Astrocyte (in vitro differentiated cells and primary cell): ENCODE measurements at regions not wholly inside any gene's neighbourhood (a gene's known extent, or its start where the extent isn't known, plus 50 kb on each side); places are given as distances from the start of the nearest gene placed in this dataset.
A peak's percentile ranks its signal among the peaks of the same experiment; 100 is the strongest.

ENCODE experiments used
- DNase-seq: peaks from one replicate; pipeline ENCODE4 v3.0.0-alpha.2; 2010; ENCODE audit warnings: low read depth
- FAIRE-seq: peaks from 2 replicates; lab custom pipeline; 2011; peaks lifted over from hg19 to GRCh38; lab: Jason Lieb, UNC
- H2AFZ ChIP-seq: 2 replicates; pipeline ENCODE4 v1.6.0; 2012; ENCODE audit warnings: low read depth, low read length, inconsistent platforms
- H3K27ac ChIP-seq: 2 replicates; pipeline ENCODE4 v1.5.1; 2011; ENCODE audit warnings: low read depth, low read length, inconsistent platforms
- H3K27me3 ChIP-seq: 2 replicates; pipeline ENCODE4 v1.6.0; 2011; ENCODE audit warnings: low read length, inconsistent platforms; ENCODE audit not compliant: insufficient read depth
- H3K36me3 ChIP-seq: 2 replicates; pipeline ENCODE4 v1.5.1; 2011; ENCODE audit warnings: low read length, inconsistent platforms; ENCODE audit not compliant: insufficient read depth
- H3K4me1 ChIP-seq: 2 replicates; pipeline ENCODE4 v1.5.1; 2011; ENCODE audit warnings: low read length, inconsistent platforms; ENCODE audit not compliant: insufficient read depth
- H3K4me2 ChIP-seq: 2 replicates; pipeline ENCODE4 v1.6.0; 2012; ENCODE audit warnings: low read length, inconsistent platforms
- H3K4me3 ChIP-seq: 2 replicates; pipeline ENCODE4 v1.5.1; 2011; ENCODE audit warnings: low read depth, mild to moderate bottlenecking, low read length, inconsistent platforms; ENCODE audit not compliant: insufficient read depth
- H3K79me2 ChIP-seq: 2 replicates; pipeline ENCODE4 v1.6.0; 2012; ENCODE audit warnings: mild to moderate bottlenecking, low read length, inconsistent platforms; ENCODE audit not compliant: insufficient read depth
- H3K9ac ChIP-seq: 2 replicates; pipeline ENCODE4 v1.6.0; 2012; ENCODE audit warnings: mild to moderate bottlenecking, low read length, inconsistent platforms
- H3K9me3 ChIP-seq: 2 replicates; pipeline ENCODE4 v1.5.1; 2012; ENCODE audit warnings: low read depth, mild to moderate bottlenecking, low read length, inconsistent platforms; ENCODE audit not compliant: insufficient read depth
- H4K20me1 ChIP-seq: 2 replicates; pipeline ENCODE4 v1.6.0; 2012; ENCODE audit warnings: low read length, inconsistent platforms; ENCODE audit not compliant: insufficient read depth
- H3K27ac Mint-ChIP-seq: one replicate; pipeline ENCODE4 v1.8.0; 2021; ENCODE audit warnings: mild to moderate bottlenecking, mixed read lengths; ENCODE audit not compliant: unreplicated experiment
- H3K27me3 Mint-ChIP-seq: one replicate; pipeline ENCODE4 v1.8.0; 2021; ENCODE audit warnings: low read depth, mixed read lengths; ENCODE audit not compliant: unreplicated experiment
- H3K36me3 Mint-ChIP-seq: one replicate; pipeline ENCODE4 v1.8.0; 2021; ENCODE audit warnings: low read depth, mixed read lengths; ENCODE audit not compliant: unreplicated experiment
- H3K4me1 Mint-ChIP-seq: one replicate; pipeline ENCODE4 v1.8.0; 2021; ENCODE audit warnings: low read depth, mixed read lengths; ENCODE audit not compliant: unreplicated experiment
- H3K4me3 Mint-ChIP-seq: one replicate; pipeline ENCODE4 v1.8.0; 2021; ENCODE audit warnings: mild to moderate bottlenecking, moderate library complexity, mixed read lengths; ENCODE audit not compliant: unreplicated experiment
- H3K9me3 Mint-ChIP-seq: one replicate; pipeline ENCODE4 v1.8.0; 2021; ENCODE audit warnings: mild to moderate bottlenecking, mixed read lengths; ENCODE audit not compliant: unreplicated experiment
- CTCF ChIP-seq: IDR thresholded peaks from 2 replicates; pipeline ENCODE4 v1.5.1; 2011; ENCODE audit warnings: low read depth, mild to moderate bottlenecking, inconsistent platforms, low read length, moderate library complexity; ENCODE audit not compliant: insufficient read depth
- EZH2 ChIP-seq: IDR thresholded peaks from 2 replicates; pipeline ENCODE4 v1.6.1; 2012; ENCODE audit warnings: mild to moderate bottlenecking, low read length, inconsistent platforms; ENCODE audit not compliant: insufficient read depth

GRCh38 chr9:82466616-82467260 lies 478.2 kb downstream of the SPATA31D1 start:
- no peaks in the 10 kb centered on the region for H3K4me1 ChIP-seq
- TF ChIP-seq EZH2 (no peak), CTCF (peak; percentile 9)
- H3K4me3 Mint-ChIP-seq = no peak overlapping the region
- no peaks in the 10 kb centered on the region for H3K79me2 ChIP-seq
- no peak overlapping the region for H3K4me2 ChIP-seq
- H3K36me3 ChIP-seq = no peaks in the 10 kb centered on the region
- H3K9ac ChIP-seq = no peak overlapping the region
- H3K4me1 Mint-ChIP-seq = no peaks in the 10 kb centered on the region
- H2AFZ ChIP-seq = no peak overlapping the region
- H3K9me3 ChIP-seq = no peaks in the 10 kb centered on the region
- no peak overlapping the region for H3K27ac Mint-ChIP-seq
- FAIRE-seq (no peak), DNase-seq (no peak)
- H3K27ac ChIP-seq = no peak overlapping the region
- no peaks in the 10 kb centered on the region for H3K9me3 Mint-ChIP-seq
- no peaks in the 10 kb centered on the region for H3K27me3 ChIP-seq
- no peaks in the 10 kb centered on the region for H3K27me3 Mint-ChIP-seq
- H4K20me1 ChIP-seq = no peaks in the 10 kb centered on the region
- H3K4me3 ChIP-seq = no peak overlapping the region
- no peaks in the 10 kb centered on the region for H3K36me3 Mint-ChIP-seq

- Histone ChIP-seq H3K4me2 (no peak overlapping the region), H3K9me3 (no peaks in the 10 kb centered on the region), H4K20me1 (no peaks in the 10 kb centered on the region), H3K4me1 (no peaks in the 10 kb centered on the region), H3K4me3 (no peak overlapping the region), H3K27me3 (no peaks in the 10 kb centered on the region), H3K79me2 (no peaks in the 10 kb centered on the region), H2AFZ (no peak overlapping the region), H3K36me3 (no peaks in the 10 kb centered on the region), H3K27ac (no peak overlapping the region), H3K9ac (no peak overlapping the region)
- DNase-seq (no peak), FAIRE-seq (no peak)
- TF ChIP-seq CTCF (no peak), EZH2 (no peak)
- no peak overlapping the region for H3K4me3 Mint-ChIP-seq
- H3K36me3 Mint-ChIP-seq = no peaks in the 10 kb centered on the region
- H3K27me3 Mint-ChIP-seq = no peaks in the 10 kb centered on the region
- no peaks in the 10 kb centered on the region for H3K9me3 Mint-ChIP-seq
- H3K27ac Mint-ChIP-seq = no peak overlapping the region
- H3K4me1 Mint-ChIP-seq = no peaks in the 10 kb centered on the region
Measured at GRCh38 chr9:82467436-82467835, 478.9 kb downstream of the SPATA31D1 start.

- no peak overlapping the region for H3K9ac ChIP-seq
- H3K27me3 ChIP-seq = no peaks in the 10 kb centered on the region
- no peak overlapping the region for H3K4me3 ChIP-seq
- no peaks in the 10 kb centered on the region for H4K20me1 ChIP-seq
- no peak overlapping the region for H3K4me2 ChIP-seq
- H3K27ac ChIP-seq = no peak overlapping the region
- no peak overlapping the region for H2AFZ ChIP-seq
- Mint-ChIP-seq H3K27me3 (peaks cover 2% of the 10 kb centered on the region), H3K36me3 (no peaks in the 10 kb centered on the region), H3K4me1 (no peaks in the 10 kb centered on the region), H3K9me3 (no peaks in the 10 kb centered on the region), H3K4me3 (no peak overlapping the region), H3K27ac (no peak overlapping the region)
- no peaks in the 10 kb centered on the region for H3K4me1 ChIP-seq
- H3K9me3 ChIP-seq = no peaks in the 10 kb centered on the region
- FAIRE-seq (no peak), DNase-seq (no peak)
- no peak for TF ChIP-seq CTCF
- TF ChIP-seq EZH2 = no peak
- H3K36me3 ChIP-seq = no peaks in the 10 kb centered on the region
- no peaks in the 10 kb centered on the region for H3K79me2 ChIP-seq
Measured at GRCh38 chr9:82474235-82474634, 485.7 kb downstream of the SPATA31D1 start.
